ENCODE measurements at regions not wholly inside any gene's neighbourhood (a gene's known extent, or its start where the extent isn't known, plus 50 kb on each side); places are given as distances from the start of the nearest gene placed in this dataset.
"Not testable (repeated sequence)": the region's sequence is repeated elsewhere in the genome, so short reads cannot be mapped to it uniquely, and the experiment has no call there.

GRCh38 chr3:152774230-152774629 lies 60.7 kb upstream of the P2RY1 start:
- TF ChIP-seq CTCF (IDR thresholded peaks at IDR 0.05 in 2 of 3, conservative IDR thresholded peaks at IDR 0.05 in 1 of 3; ENCODE audit: control insufficient read depth in 2 of 3, extremely low read depth in 1 of 3, insufficient read depth in 1 of 3, low read depth in 3 of 3, low read length in 3 of 3); EZH2 (IDR thresholded peaks at IDR 0.05; ENCODE audit: borderline replicate concordance, control insufficient read depth, low read depth, low read length); RELA (IDR thresholded peaks at IDR 0.05; ENCODE audit: borderline replicate concordance, partially characterized antibody); TAF1 (IDR thresholded peaks at IDR 0.05; ENCODE audit: borderline replicate concordance, low read depth, low read length); EP300 (IDR thresholded peaks at IDR 0.05; ENCODE audit: borderline replicate concordance in 1 of 2, control insufficient read depth in 1 of 2, low read depth in 2 of 2, low read length in 2 of 2); PRDM15 (CRISPR knock-in tag; IDR thresholded peaks at IDR 0.05); POLR2AphosphoS5 (IDR thresholded peaks at IDR 0.05; ENCODE audit: low read length); ZNF384 (IDR thresholded peaks at IDR 0.05; ENCODE audit: borderline replicate concordance, low read depth, low read length); TBL1XR1 (IDR thresholded peaks at IDR 0.05; ENCODE audit: low read depth, low read length); YY1 (IDR thresholded peaks at IDR 0.05; ENCODE audit: low read depth, low read length); NFYB (IDR thresholded peaks at IDR 0.05; ENCODE audit: insufficient read depth, low read depth, low read length); RCOR1 (conservative IDR thresholded peaks at IDR 0.05; ENCODE audit: low read depth, low read length); JUNB (IDR thresholded peaks at IDR 0.05); FOXK2 (IDR thresholded peaks at IDR 0.05): not testable (repeated sequence)
